OCI-LY7 (cell line): ENCODE measurements at regions not wholly inside any gene's neighbourhood (a gene's known extent, or its start where the extent isn't known, plus 50 kb on each side); places are given as distances from the start of the nearest gene placed in this dataset.

Experiments
- CTCF ChIP-seq: fragments of 200-600 bp; sonication (generic); conservative IDR thresholded peaks from 2 replicates; pipeline ENCODE4 v1.5.1; 2014; ENCODE audit warnings: mild to moderate bottlenecking, antibody characterized with exemption, low read length, moderate library complexity, mixed read lengths
- EZH2phosphoT487 ChIP-seq: fragments of 200-600 bp; sonication (generic); IDR thresholded peaks from 2 replicates; pipeline ENCODE4 v1.6.1; 2018; ENCODE audit warnings: low read depth, borderline replicate concordance, mild to moderate bottlenecking, mixed run types, antibody characterized with exemption, low read length, moderate library complexity, mixed read lengths

GRCh38 chr6:9192405-9192909, 757.1 kb upstream of the SLC35B3 start:
- TF ChIP-seq CTCF (no peak), EZH2phosphoT487 (no peak)
